Right lobe of liver (tissue), 4 donors: ENCODE measurements at regions not wholly inside any gene's neighbourhood (a gene's known extent, or its start where the extent isn't known, plus 50 kb on each side); places are given as distances from the start of the nearest gene placed in this dataset.

Experiments used
- POLR2A ChIP-seq: fragments of 450-650 bp; IDR thresholded peaks from one replicate; pipeline ENCODE4 v1.6.1; 2017; ENCODE audit warnings: antibody characterized with exemption, mild to moderate bottlenecking
- TF ChIP-seq, protein P1 (sequence below), 4 donors: fragments of 200-600 bp in 3 of 4; fragments of 450-650 bp in 1 of 4; IDR thresholded peaks; one replicate each; pipeline versions ENCODE4 v1.5.1 to v1.8.0; 2016 to 2022; ENCODE audit warnings: antibody characterized with exemption in 4 of 4, mild to moderate bottlenecking in 2 of 4
- donor health status: DM: no; HTN: no; CAD: no.
- donor health status: DM: no; HTN: no; CAD: no.
- donor health status: DM: no; HTN: yes; CAD: no.

DNA sequence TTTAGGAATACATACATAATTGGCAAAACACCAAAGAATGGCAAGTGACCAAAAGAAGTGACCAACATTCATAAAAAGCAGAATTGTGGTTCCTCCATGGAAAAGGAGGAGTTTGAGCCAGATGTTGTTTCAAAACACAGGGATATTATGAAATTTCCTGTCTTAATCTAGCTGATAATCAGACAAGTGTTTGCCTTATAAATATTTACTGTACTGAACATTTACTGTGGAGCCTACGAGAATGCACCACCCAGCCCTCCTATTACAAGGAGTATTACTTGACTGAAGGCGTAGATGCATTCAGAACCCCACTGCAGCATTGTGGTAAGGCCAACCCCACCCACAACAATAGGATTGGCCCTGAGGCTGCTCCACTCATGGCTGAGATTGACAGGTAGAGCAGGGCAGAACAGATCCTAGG is 118.9 kb downstream of the AKR1D1 start:
- TF ChIP-seq, protein P1, sequence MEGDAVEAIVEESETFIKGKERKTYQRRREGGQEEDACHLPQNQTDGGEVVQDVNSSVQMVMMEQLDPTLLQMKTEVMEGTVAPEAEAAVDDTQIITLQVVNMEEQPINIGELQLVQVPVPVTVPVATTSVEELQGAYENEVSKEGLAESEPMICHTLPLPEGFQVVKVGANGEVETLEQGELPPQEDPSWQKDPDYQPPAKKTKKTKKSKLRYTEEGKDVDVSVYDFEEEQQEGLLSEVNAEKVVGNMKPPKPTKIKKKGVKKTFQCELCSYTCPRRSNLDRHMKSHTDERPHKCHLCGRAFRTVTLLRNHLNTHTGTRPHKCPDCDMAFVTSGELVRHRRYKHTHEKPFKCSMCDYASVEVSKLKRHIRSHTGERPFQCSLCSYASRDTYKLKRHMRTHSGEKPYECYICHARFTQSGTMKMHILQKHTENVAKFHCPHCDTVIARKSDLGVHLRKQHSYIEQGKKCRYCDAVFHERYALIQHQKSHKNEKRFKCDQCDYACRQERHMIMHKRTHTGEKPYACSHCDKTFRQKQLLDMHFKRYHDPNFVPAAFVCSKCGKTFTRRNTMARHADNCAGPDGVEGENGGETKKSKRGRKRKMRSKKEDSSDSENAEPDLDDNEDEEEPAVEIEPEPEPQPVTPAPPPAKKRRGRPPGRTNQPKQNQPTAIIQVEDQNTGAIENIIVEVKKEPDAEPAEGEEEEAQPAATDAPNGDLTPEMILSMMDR (IDR thresholded peaks at IDR 0.05) = no peak
- TF ChIP-seq POLR2A = no peak
